GM04503 (cell line): ENCODE measurements at regions not wholly inside any gene's neighbourhood (a gene's known extent, or its start where the extent isn't known, plus 50 kb on each side); places are given as distances from the start of the nearest gene placed in this dataset.

Experiments used
- DNase-seq: peaks from one replicate; pipeline ENCODE4 v3.0.0-alpha.2; 2012; ENCODE audit warnings: low read depth

DNA sequence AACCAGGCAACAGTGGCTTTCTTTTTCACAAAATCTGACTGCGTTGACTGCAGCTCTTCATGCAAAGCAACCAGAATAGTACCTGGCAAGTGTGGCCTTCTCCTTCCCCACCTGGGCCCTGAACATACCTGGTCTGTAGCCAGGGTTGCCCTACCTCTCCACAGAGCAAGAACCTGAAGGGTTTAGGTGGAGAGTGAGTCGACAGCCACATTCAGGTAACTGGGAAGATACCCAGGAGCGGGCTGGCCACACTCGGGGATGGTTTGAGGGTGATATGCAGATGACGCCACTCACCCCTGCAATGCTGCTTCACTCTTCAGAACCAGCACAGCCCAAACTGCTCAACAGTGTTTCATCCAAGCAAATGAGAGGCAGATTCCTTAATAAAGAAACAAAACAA, 117.3 kb downstream of the TTC32 start:
- no peak for DNase-seq

DNA sequence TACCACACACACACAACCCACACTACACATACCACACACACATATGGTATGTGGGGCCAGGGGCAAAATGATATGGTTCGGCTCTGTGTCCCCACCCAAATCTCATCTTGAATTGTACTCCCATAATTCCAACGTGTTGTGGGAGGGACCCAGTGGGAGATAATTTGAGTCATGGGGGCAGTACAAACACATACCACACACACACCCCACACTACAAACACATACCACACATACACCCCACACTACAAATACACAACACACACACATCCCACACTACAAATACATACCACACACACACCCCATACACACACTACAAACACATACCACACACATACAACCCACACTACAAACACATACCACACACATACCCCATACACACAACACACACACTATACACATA, 117.8 kb downstream of the TTC32 start:
- no peak for DNase-seq

DNA sequence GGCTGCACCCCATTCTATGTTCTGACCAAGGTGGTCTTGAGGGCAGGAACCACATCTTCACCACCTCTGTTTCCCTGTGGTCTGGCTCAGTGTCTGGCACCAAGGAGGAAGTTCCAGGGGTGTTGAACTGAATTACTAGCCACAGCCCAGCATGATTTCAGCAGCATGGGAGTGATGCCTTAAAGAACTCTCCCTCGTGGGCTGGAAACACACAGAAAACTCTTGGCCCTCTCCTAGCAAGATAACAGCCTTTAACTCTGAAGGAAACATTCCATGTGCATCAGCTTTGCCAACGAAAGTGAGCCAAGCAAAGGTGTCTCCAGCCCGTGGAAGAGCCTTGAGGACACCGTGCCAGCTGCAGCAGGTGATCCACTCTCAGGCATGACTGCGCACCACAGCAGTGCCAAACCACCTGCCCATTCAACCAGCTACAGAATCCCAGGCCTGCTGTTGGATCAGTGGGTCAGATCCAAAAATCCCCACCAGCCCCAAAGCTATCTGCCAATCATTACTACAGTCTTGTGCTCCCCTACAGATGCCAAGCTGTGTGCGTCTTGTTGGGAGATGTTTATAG, 124.8 kb downstream of the TTC32 start:
- no peak for DNase-seq

DNA sequence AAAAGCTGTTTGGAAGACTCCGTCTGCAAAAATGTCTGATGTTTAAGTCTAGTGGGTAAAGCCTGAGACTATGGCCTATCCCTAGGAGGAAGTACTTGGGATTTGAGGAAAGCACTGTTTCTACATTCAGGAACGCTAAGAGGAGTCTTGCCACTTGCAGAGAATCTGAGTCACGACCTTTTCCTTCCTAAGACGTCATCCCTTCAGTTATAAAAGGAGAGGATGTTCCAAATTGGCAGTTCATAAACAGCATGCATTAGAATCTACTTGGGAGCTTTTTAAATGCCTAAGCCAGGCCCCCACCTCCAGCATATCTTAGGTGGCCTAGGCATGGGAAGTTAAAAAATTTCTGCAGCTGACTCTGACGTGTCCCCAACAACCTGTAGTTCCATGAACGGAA, 125.9 kb downstream of the TTC32 start:
- DNase-seq = no peak

DNA sequence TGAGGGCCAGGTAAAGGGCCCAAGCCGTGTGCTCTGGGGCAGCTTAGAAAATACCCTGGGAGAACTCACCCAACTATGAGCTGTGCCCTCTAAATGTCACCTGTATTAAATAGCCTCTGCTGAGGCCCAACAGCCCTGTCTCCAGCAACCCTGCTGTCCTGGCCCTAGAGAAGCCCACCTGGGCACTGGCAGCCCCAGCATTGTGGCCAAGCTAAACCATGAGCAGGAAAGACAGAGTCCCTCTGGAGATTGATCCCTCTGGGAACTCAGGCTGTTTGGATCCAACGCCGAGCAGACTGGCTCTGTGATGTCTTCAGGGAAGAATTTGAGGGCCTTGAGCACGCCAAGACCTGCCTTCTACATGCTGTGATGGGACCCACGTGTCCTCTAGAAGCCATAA, 126.5 kb downstream of the TTC32 start:
- no peak for DNase-seq

DNA sequence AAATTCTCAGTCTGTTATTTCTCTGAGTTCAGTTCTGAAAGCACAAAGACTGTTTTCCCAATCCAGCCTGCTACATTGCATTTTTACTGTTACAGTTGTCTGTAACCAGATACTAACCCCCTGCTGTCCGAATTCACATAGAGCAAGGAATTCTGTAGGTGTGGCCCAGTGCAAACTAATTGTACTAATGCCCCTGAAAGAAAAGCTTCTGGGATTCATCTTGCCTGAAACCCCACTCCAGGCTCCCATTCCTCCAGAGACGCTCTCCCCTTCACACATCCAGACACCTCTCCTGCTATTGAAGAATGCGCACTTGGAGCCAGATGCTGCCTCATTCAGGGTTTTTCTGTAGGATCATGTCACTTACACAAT, 127.0 kb downstream of the TTC32 start:
- DNase-seq = no peak

DNA sequence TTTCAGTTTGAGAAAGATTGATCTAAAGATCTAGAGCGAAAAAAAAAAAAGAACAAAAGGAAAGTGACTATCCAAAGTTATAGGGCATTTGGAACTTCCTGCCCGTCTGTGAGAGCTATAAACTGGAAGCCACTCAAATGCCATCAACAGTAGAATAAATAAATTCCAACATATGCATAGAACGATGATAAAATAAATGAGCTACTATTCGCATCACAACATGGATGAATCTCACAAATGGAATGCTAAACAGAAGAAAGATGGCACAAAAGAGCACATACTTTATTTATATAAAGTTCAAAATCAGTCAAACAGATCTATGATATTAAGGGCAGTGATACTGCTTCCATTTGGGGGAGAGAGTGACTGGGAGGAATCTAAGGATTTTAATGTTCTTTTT, 128.8 kb downstream of the TTC32 start:
- no peak for DNase-seq

DNA sequence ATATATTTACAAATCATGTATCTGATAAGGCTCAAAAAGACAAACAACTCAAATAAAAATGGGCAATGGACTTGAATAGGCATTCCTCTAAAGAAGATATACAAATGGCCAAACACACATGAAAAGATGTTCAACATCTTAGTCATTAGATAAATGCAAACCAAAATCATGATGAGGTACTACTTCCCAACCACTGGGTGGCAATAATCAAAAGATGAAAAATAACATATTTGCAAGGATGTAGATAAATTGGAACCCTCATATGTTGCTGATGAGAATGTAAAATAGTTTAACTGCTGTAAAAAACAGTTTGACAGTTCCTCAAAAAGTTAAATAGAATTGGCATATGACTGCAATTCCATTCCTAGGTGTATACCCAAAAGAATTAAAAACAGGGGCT, 132.3 kb downstream of the TTC32 start:
- DNase-seq = no peak

DNA sequence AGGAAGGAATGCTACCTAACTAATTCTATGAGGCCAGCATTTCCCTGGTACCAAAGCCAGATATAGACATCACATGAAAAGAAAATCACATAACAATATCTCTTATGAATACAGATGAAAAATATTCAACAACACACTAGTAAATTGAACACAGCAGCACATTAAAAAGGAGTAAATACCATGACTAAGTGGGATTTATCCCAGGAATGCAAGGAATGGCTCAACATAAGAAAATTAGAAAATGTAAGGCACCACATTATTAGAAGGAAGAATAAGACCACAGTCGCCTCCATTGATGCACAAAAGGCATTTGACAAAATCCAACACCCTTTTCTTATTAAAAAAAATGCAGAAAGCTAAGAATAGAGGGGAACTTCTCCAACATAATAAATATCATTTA, 133.9 kb downstream of the TTC32 start:
- no peak for DNase-seq

DNA sequence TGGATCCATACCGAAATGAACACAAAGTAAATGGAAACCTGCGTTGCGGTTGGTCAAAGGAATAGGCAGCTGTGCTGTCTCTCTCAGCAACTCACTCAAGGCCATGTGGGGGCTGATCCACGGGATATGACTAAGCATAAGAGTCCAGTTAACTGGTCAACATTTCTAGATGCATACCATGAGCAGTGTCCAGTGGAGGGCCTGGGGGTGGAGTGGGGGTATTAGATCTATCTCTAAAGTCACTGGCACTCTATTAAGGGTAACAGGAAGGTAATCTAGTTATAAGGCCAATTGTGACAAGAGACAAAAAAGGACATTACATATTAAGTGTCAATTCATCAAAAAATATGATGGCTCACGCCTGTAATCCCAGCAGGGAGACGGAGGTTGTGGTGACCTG, 136.8 kb downstream of the TTC32 start:
- DNase-seq = no peak

DNA sequence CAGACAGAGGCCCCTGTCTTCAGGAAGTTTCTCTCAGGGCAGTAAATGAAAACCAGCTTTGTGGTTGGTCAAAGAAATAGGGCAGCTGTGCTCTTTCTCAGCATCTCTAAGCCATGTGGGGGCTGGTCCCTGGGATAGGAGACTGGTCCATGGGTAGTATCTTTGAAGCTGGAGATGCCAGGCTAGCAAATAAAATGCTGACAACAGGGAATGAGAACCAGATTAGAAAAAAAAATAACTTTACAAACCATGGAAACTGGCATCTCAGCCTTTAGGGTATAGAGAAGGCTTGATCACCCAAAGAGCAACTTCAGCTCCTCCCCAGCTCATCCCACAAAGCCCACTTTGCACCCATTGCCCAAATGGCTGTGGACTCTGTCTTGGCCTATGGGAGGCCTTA, 138.1 kb downstream of the TTC32 start:
- no peak for DNase-seq

DNA sequence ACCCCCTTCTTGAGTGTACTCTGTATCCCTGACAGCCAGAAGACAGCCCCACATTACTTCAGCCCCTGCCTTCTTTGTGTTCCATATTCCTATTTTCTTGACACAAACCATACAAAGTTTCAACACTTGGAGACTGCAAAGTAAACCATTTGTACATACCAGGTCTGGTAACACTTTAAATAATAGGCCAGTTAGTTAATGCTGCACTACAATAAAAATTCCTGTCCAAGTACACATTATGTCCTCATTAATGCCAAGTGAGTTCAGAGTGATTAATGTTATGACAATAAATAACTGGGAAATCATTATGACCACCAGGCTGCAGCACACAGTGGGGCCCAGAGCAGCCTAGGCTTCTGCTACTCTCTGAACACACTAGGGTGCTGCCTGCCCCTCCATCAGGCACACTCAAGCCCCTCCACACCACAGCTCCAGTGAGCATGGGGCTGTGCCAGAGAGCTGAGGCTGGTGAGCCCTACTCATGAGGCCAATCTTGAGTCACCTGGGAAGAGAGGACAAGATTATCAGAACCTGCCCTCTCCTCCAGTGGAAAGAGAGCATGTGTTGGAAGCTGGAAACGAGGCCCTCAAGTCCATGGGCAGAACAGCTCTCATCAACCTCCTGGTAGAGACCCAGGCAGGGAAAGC, 138.7 kb downstream of the TTC32 start:
- no peak for DNase-seq

DNA sequence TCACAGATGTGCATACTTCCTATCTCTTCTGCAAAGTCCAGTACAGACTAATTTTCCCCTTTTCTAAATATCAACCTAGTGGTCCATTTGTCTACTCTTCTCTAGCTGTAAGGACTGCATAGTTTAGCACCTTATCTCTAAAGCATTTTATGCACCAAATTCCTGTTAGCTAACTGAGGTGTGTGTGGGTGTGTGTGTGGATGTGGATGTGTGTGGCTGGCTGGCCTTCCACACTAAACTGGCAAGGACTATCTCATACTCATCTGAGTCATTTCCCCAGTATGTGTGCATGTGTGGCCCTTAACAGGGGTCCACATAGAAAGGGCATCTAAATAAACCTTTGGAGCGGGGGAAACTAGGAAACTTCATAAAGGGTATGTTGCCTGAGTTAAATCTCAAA, 139.6 kb downstream of the TTC32 start:
- DNase-seq = no peak

DNA sequence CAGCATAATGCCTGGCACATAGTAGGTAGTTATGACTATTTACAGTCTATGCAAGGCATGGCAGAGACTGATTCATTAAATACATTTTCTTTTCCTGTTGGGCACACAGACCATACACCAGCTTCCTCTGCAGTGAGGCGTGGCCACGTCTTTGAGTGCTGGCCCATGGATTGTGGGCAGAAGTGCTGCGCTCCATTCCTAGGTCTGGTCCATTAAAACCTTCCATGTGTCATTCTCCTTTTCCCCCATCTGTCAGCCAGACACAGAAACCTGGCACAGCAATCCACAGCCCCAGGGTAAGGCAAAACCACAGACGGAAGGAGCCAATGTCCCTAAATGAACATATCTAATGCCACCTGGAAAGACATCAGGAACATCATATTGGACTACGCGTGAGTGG, 141.9 kb downstream of the TTC32 start:
- no peak for DNase-seq

DNA sequence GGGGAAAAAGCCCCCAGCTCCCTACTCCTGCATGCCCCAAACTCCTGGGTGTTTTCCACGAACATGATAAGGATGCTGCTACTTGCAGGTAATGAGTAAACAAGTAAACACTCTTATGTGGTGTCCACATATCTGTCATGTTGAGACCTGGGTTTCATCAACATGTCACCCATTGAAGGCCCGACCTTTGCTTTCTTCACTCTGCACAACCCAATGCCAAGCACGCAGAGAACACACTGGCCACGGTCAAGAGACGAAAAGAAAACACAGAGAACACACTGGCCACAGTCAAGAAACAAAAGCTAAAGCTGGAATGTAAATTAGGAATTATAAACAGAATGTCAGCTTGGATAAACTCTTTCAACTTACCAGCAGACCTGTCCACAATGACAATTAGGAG, 143.1 kb downstream of the TTC32 start:
- DNase-seq = no peak

DNA sequence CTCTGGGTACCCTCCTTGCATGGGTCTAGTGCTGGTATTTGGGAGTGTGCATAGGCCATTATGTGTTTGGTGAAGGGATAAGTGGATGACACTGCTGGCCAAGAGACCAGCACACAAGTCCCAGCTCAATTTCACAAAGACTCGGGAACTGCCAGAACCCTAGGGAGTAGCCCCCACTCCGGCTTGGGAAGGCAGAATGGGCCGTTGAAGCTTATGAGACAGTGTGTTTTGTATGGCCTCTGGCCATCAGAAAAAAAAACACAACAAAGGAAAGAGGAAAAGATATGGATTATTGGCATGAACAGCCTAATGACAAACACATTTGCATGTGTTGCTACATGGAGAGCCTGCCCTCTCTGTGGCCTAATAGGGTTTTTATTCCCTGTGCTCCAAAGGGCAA, 144.2 kb downstream of the TTC32 start:
- DNase-seq = no peak

DNA sequence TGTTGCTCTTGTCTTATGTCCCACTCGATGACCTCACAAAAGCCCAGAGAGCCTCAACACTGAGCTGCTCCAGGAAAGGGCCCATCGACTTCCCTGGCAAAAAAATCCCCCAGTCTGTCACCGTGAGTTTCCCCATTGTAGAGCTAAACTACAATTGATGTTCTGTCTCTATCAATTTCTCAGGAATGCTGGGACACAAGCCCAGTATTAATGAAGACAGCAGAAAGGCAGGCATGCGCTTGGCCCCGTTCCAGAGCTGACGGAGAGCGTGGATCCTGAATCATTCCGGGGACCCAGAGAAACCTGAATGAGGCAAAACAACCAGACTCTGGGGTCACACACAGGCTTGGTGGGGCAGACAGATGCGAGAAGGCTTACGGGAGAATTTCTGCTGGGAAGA, 146.9 kb downstream of the TTC32 start:
- DNase-seq = no peak

DNA sequence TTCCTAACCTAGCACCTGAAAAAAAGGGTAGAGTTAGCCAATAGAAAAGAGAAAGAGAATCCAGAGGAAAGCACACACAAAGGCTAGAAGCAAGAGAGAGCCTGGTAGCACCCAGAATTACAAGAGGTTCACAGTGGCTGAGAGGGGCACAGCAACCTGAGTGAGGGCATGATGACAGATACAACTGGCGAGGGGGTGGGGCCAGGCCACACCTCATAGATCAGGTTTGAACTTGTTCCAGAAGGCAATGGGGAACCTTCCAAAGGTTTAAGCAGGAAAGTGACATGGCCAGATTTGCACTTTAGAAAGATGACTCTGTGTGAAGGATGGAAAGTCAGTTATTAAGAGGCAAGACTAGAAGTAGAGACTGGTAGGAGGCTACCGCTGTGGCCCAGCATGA, 148.0 kb downstream of the TTC32 start:
- no peak for DNase-seq

DNA sequence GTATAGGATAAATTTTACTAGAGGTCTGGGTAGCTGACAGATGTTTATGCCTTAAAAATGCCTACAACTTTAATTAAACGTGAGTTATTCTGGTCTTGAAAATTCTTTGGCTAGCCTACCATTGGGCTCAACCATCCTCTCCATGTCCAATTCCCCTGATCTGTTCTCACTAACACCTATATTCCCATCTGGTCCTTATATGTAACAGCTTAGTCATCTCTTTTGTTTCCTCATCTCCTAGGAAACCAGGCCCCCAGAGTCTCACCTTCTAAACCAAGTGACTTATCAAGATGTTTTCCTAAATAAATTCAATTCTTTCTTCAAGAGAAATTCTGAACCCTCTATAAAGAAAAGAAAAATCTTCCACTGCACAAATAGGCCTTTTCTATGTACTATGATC, 148.5 kb downstream of the TTC32 start:
- no peak for DNase-seq

DNA sequence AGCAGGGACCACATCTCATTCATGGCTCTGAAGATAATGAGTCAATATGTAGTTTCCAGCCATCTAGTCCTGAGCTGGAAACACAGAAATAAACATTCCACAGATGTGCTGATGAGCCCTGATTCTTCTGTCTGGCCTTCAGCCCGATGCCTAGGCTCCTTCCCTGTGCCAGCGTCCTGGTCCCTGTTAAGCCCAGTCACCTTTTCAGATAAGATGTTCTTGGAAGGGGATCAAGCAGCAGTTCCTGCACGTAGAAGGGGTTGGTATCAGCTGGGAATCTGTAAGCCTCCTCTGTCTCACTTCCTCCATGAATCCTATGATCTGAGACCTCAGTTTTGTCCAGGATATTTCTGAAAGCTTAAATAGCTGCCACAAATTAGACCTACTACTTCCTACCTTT, 149.3 kb downstream of the TTC32 start:
- no peak for DNase-seq

DNA sequence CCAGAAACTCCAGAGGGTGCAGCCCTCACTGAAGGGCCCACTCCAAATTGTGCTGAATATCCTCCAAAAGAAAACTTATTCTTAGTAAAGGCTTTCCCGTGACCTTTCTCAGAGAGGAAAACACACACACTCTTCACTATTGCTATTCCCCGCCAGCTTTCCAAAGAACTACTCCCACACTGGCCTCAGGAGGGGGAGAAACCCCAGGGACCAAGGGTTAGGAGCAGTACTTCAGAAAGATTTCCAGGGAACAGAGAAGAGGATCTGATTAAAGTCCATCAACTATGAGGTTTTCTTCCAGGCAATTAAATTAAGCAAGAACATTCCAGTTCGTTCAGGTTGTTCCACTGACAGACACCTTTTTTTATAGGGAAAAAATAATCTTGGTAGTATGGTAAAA, 150.2 kb downstream of the TTC32 start:
- DNase-seq = no peak

DNA sequence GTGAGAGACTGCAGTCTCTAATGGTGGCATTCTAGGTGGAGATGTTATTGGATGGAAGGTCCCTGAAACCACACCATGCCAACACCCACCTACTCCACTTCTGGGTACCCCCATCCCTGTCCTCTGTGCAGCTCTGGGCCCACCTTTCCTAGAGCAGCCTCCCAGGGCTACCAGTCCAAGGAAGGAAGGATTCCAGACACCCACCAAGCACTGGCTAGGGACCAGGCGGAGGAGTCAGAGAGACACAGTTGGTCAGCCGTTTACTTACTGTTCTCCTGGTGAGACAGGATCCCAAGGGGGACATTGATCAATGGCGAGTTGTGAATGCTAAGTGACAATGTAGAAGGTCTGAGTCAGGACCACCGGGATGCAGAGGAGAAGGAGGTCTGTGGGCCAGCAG, 151.6 kb downstream of the TTC32 start:
- no peak for DNase-seq

DNA sequence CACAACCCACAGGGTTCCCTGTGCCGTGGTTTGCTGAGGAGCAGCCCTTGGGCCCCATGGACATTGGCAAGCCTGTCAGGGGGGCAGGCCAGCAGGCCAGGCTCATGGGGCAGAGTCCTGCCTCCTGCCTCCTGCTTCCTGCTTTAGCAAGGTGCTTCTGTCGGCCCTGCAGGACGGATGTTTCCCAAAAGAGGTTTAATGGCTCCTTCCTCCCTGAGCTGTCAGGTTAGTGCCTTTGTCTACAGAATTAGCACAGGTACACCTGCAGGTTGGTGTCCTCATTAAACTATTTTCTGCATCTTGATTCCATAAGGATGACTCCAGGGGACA, 152.3 kb downstream of the TTC32 start:
- DNase-seq = no peak

DNA sequence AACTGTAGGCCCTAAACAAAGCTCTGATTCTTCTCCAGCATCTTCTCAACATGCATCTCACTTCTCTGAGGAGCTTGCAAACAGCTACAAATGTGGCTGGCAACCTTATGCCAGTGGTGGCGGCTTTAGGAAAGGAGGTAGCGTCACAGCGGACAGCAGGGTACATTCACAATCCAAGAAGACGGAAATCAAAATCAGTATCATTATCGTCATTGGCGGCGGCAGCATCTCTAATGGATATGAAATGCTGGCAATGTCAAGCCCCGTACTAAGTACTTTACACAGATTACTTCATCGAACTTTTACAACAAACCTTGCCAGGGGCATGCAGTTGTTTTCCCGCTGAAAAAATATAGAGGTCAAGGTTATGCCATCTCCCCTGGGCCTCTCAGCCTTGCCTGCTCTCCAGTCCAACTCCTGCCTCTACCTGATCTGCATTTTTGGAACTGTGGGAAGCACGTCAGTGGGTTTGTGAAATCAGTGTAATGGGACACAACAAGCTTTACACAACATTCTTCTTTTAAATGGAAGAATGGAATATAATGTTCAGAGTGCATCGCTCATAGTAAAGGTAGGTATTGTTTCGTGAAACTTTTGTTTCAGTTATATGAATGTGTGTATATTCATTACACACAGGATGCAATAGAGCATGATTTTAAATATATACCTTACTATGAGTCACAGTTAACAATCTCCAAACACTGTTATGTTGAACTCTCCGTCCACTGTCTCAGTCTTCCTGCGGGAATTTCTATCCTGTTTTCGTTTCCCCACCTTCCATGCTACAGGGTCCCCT, 152.9 kb downstream of the TTC32 start:
- no peak for DNase-seq
